ENCODE measurements at regions not wholly inside any gene's neighbourhood (a gene's known extent, or its start where the extent isn't known, plus 50 kb on each side); places are given as distances from the start of the nearest gene placed in this dataset.

DNA sequence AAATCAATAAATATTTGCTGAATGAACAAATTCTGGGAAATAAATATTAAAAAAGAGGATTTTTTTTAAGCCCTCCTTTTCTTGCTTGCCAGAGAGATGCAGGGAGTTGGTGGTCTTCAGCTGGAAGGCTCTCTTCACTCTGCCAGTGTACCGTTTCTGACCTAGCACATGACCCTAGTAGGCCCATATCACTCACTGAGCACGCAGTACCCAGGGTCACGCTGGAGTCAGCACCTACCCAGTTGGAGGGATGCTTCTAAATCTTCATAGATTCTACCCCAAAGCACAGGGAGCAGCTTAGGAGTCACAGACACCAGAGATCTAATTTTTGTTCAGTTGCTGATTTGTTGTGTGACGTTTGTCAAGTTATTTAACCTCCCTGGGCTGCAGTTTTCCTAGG, 195.4 kb upstream of the TBX3 start:
- intact Hi-C loops (cut with DNase I; ENCODE audit: low total_unique reads), result no loop called here
- no peak for DNase-seq (ENCODE audit: low spot score in 2 of 2)
- no peak overlapping the region for H3K4me3 ChIP-seq (ENCODE audit: low read depth, poor library complexity, severe bottlenecking)
- 89 to 97% methylated on average over 4 of the region's 4 CpGs for WGBS, 2 donors
- TF ChIP-seq POLR2A (IDR thresholded peaks at IDR 0.05), result no peak
- TF ChIP-seq, protein P1, sequence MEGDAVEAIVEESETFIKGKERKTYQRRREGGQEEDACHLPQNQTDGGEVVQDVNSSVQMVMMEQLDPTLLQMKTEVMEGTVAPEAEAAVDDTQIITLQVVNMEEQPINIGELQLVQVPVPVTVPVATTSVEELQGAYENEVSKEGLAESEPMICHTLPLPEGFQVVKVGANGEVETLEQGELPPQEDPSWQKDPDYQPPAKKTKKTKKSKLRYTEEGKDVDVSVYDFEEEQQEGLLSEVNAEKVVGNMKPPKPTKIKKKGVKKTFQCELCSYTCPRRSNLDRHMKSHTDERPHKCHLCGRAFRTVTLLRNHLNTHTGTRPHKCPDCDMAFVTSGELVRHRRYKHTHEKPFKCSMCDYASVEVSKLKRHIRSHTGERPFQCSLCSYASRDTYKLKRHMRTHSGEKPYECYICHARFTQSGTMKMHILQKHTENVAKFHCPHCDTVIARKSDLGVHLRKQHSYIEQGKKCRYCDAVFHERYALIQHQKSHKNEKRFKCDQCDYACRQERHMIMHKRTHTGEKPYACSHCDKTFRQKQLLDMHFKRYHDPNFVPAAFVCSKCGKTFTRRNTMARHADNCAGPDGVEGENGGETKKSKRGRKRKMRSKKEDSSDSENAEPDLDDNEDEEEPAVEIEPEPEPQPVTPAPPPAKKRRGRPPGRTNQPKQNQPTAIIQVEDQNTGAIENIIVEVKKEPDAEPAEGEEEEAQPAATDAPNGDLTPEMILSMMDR (IDR thresholded peaks at IDR 0.05), result no peak

GRCh38 chr12:114878781-114879180, 194.8 kb upstream of the TBX3 start:
- no peak for TF ChIP-seq POLR2A (IDR thresholded peaks at IDR 0.05)
- TF ChIP-seq, protein P1 (IDR thresholded peaks at IDR 0.05), result no peak
- intact Hi-C loops (cut with DNase I; ENCODE audit: low total_unique reads), result no loop called here
- 67 to 78% methylated on average over 4 of the region's 4 CpGs for whole genome bisulfite sequencing, 2 donors
- no peak overlapping the region for H3K4me3 ChIP-seq (ENCODE audit: low read depth, poor library complexity, severe bottlenecking)
- no peak for DNase-seq (ENCODE audit: low spot score in 2 of 2)

GRCh38 chr12:114876968-114877680, 193.1 kb upstream of the TBX3 start:
- WGBS, 2 donors, result 79 to 82% methylated on average over 13 of the region's 13 CpGs
- H3K4me3 ChIP-seq (ENCODE audit: low read depth, poor library complexity, severe bottlenecking), result no peak overlapping the region
- intact Hi-C loops (cut with DNase I; ENCODE audit: low total_unique reads), result no loop called here
- no peak for TF ChIP-seq POLR2A (IDR thresholded peaks at IDR 0.05)
- TF ChIP-seq, protein P1 (IDR thresholded peaks at IDR 0.05), result no peak
- DNase-seq (ENCODE audit: low spot score in 2 of 2), result no peak

- no peak for DNase-seq (ENCODE audit: low spot score in 2 of 2)
- intact Hi-C loops (cut with DNase I; ENCODE audit: low total_unique reads), result no loop called here
- TF ChIP-seq, protein P1 (IDR thresholded peaks at IDR 0.05), result no peak
- TF ChIP-seq POLR2A (IDR thresholded peaks at IDR 0.05), result no peak
- 82 to 86% methylated on average over 7 of the region's 7 CpGs for WGBS, 2 donors
- H3K4me3 ChIP-seq (ENCODE audit: low read depth, poor library complexity, severe bottlenecking), result no peak overlapping the region
Observed at GRCh38 chr12:114875313-114875712, 191.3 kb upstream of the TBX3 start.

DNA sequence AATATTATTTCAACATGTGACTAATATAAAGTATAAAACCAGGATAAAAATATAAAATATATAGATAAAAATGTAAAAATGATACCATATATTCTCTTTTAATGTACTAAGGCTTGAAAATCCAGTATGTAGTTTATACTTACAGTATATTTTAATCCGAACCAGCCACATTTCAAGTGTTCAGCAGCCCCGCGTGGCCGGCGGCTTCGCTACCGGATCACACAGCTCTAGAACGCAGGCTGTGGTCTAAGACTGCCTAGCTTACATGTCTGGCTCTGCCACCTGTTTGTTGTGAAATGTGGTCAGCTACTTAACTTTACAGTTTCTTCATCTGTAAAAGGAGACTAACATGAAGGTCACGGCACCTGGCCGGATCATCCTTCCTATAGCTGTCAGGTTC, 189.7 kb upstream of the TBX3 start:
- no peak for DNase-seq (ENCODE audit: low spot score in 2 of 2)
- TF ChIP-seq POLR2A (IDR thresholded peaks at IDR 0.05), result no peak
- TF ChIP-seq, protein P1 (IDR thresholded peaks at IDR 0.05), result no peak
- no peak overlapping the region for H3K4me3 ChIP-seq (ENCODE audit: low read depth, poor library complexity, severe bottlenecking)
- intact Hi-C loops (cut with DNase I; ENCODE audit: low total_unique reads), result no loop called here
- WGBS, 2 donors, result 86 to 91% methylated on average over 10 of the region's 10 CpGs

All from lower leg skin (tissue), 4 donors.